Endothelial cell (in vitro differentiated cells): ENCODE measurements at regions not wholly inside any gene's neighbourhood (a gene's known extent, or its start where the extent isn't known, plus 50 kb on each side); places are given as distances from the start of the nearest gene placed in this dataset.

Experiments used
- DNase-seq: peaks from one replicate; pipeline ENCODE4 v3.0.0; 2021; ENCODE audit warnings: low spot score
- H3K27ac Mint-ChIP-seq: one replicate; pipeline ENCODE4 v1.8.0; 2021; ENCODE audit warnings: mixed read lengths, inconsistent platforms; ENCODE audit not compliant: unreplicated experiment
- H3K27me3 Mint-ChIP-seq: one replicate; pipeline ENCODE4 v1.8.0; 2021; ENCODE audit warnings: mild to moderate bottlenecking, moderate library complexity, mixed read lengths, inconsistent platforms; ENCODE audit not compliant: unreplicated experiment
- H3K36me3 Mint-ChIP-seq: one replicate; pipeline ENCODE4 v1.8.0; 2021; ENCODE audit warnings: mild to moderate bottlenecking, low read depth, mixed read lengths, inconsistent platforms; ENCODE audit not compliant: unreplicated experiment
- H3K4me1 Mint-ChIP-seq: one replicate; pipeline ENCODE4 v1.8.0; 2021; ENCODE audit warnings: mild to moderate bottlenecking, mixed read lengths, inconsistent platforms; ENCODE audit not compliant: unreplicated experiment
- H3K4me3 Mint-ChIP-seq: one replicate; pipeline ENCODE4 v1.8.0; 2021; ENCODE audit warnings: mild to moderate bottlenecking, mixed read lengths, inconsistent platforms; ENCODE audit not compliant: unreplicated experiment
- H3K9me3 Mint-ChIP-seq: one replicate; pipeline ENCODE4 v1.8.0; 2021; ENCODE audit warnings: mixed read lengths, inconsistent platforms; ENCODE audit not compliant: unreplicated experiment
- CTCF ChIP-seq: fragments of 200-600 bp; sonication (generic); IDR thresholded peaks from one replicate; pipeline ENCODE4 v1.5.0; 2021; ENCODE audit warnings: antibody characterized with exemption; ENCODE audit not compliant: unreplicated experiment

GRCh38 chr16:63292036-63292435 is 1255.8 kb upstream of the CDH8 start:
- TF ChIP-seq CTCF = no peak
- H3K36me3 Mint-ChIP-seq = no peaks in the 10 kb centered on the region
- H3K9me3 Mint-ChIP-seq = no peaks in the 10 kb centered on the region
- H3K27me3 Mint-ChIP-seq = no peaks in the 10 kb centered on the region
- no peak overlapping the region for H3K27ac Mint-ChIP-seq
- no peak for DNase-seq
- H3K4me3 Mint-ChIP-seq = no peak overlapping the region
- no peaks in the 10 kb centered on the region for H3K4me1 Mint-ChIP-seq

- H3K4me1 Mint-ChIP-seq = no peaks in the 10 kb centered on the region
- peak; percentile 60 for DNase-seq
- no peaks in the 10 kb centered on the region for H3K36me3 Mint-ChIP-seq
- H3K4me3 Mint-ChIP-seq = no peak overlapping the region
- no peaks in the 10 kb centered on the region for H3K9me3 Mint-ChIP-seq
- peak; percentile 79 for TF ChIP-seq CTCF
- no peaks in the 10 kb centered on the region for H3K27me3 Mint-ChIP-seq
- no peak overlapping the region for H3K27ac Mint-ChIP-seq
Measured at GRCh38 chr16:63289834-63290460, 1253.7 kb upstream of the CDH8 start.

DNA sequence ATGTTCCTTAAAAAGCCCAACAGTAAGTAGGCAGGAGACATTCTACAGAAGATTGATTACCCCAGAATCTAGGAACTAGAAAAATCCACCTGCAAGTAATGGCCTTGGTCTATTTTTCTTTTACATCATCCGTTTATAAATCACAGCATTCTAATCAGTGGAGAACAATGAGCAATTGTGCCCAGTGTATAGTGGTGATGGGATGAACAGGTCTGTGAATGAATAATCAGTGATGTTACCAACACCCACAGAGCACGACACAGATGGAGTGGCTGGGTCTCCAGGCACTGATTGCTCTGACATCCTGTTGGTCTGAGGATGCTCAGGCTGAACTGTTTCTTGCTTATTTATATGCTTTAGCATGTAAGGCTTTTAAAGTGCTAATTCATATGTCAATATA is 1251.2 kb upstream of the CDH8 start:
- Mint-ChIP-seq H3K4me1 (no peaks in the 10 kb centered on the region), H3K9me3 (no peaks in the 10 kb centered on the region), H3K4me3 (no peak overlapping the region)

DNA sequence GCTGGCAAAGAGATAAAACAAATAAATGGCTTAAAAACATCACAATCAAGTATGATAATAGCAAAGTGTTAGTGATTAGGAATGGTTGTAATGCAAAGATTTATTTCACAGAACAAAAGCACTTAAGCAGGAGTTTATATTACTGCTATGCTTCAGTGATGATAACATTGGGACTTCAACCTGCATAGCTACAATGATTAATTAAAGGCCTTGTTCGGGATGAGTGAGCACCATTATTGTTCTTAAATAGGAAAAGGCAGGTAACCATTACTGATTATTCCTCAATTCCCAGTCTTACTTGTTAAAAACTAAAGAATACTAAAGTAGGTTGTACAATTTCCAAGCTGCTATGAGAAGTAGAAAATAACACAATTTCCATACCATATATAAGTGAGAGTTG is 1247.5 kb upstream of the CDH8 start:
- Mint-ChIP-seq H3K9me3 (no peaks in the 10 kb centered on the region), H3K36me3 (no peaks in the 10 kb centered on the region), H3K4me1 (no peaks in the 10 kb centered on the region), H3K27ac (no peak overlapping the region), H3K4me3 (no peak overlapping the region), H3K27me3 (no peaks in the 10 kb centered on the region)
- no peak for TF ChIP-seq CTCF
- no peak for DNase-seq

More for the DNA sequence above, 1251.2 kb upstream of the CDH8 start:
- no peak overlapping the region for H3K27ac Mint-ChIP-seq
- no peak for TF ChIP-seq CTCF
- H3K36me3 Mint-ChIP-seq = no peaks in the 10 kb centered on the region
- DNase-seq = no peak
- no peaks in the 10 kb centered on the region for H3K27me3 Mint-ChIP-seq

- no peak for DNase-seq
- no peaks in the 10 kb centered on the region for H3K9me3 Mint-ChIP-seq
- TF ChIP-seq CTCF = no peak
- no peaks in the 10 kb centered on the region for H3K36me3 Mint-ChIP-seq
- H3K4me1 Mint-ChIP-seq = no peaks in the 10 kb centered on the region
- H3K27ac Mint-ChIP-seq = no peak overlapping the region
- H3K27me3 Mint-ChIP-seq = no peaks in the 10 kb centered on the region
- no peak overlapping the region for H3K4me3 Mint-ChIP-seq
Measured at GRCh38 chr16:63244631-63245030, 1208.4 kb upstream of the CDH8 start.
